IPS-11a (cell line): ENCODE measurements at regions not wholly inside any gene's neighbourhood (a gene's known extent, or its start where the extent isn't known, plus 50 kb on each side); places are given as distances from the start of the nearest gene placed in this dataset.

Source experiments
- H3K4me3 ChIP-seq: one replicate; pipeline ENCODE4 v1.5.1; 2013; ENCODE audit warnings: low read depth, low read length, control low read depth

DNA sequence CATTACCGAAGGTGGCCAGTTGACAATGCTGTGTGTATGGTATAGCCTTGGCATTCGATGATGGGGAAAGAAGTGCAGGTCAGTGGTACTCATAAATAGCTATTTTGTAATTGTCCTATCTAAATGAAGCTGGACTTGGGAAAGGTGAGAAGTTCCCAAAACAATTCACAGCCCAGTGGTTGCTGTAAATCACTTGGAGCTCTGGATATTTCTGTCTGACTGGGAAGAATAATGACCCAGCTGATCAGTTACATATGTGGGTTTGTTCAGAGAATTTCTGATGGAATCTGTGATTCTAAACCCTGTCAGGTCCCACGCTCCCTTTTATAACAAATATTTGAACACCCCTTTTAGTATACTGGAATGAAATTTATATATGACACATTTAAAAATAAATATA lies 133.9 kb upstream of the PFN2 start:
- H3K4me3 ChIP-seq, result no peak overlapping the region

DNA sequence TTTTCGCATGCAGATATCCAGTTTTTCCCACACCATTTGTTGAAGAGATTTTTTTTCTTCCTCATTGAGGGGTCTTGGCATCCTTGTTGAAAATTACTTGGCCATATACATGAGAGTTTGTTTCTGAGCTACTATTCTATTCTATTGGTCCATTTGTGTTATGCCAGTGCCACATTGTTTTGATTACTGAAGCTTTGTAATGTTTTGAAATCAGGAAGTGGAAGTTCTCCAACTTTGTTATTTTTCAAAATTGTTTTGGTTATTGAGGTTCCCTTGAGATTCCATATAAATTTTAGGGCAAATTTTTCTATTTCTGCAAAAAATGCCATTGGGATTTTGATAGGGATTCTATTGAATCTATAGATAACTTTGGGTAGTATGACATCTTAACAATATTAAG lies 130.3 kb upstream of the PFN2 start:
- no peak overlapping the region for H3K4me3 ChIP-seq

DNA sequence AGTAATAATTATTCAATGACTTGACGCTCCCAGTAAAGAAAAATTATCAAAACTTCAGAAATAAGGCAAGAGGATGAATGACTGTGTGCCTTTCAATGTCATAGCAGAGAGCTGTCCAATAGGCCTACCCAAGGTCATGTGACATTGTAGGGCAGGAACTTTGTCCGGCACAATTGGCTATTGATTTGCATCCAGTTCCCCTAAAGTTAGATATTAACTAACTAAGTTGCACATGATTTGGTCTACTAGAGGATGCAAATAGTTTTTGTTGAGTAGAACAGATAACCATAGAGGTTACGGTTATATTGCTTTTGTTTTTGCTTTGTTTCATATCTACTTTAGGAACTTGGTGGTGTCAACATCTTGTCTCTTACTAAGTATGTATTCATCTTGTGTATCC lies 127.9 kb upstream of the PFN2 start:
- no peak overlapping the region for H3K4me3 ChIP-seq

DNA sequence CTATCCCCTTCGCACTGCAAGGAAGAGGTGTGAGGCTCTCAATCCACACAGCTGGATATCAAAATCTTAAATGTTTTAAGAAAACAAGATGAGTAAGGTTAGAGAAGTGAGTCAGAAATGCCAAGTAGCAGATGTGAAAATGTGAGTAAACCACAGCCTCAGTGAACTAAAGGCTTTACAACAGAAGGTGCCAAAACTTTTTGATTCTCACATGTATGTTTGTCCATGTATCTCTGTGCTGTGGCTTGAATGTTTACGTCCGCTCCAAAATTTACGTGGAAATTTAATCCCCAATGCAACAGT lies 126.8 kb upstream of the PFN2 start:
- no peak overlapping the region for H3K4me3 ChIP-seq

DNA sequence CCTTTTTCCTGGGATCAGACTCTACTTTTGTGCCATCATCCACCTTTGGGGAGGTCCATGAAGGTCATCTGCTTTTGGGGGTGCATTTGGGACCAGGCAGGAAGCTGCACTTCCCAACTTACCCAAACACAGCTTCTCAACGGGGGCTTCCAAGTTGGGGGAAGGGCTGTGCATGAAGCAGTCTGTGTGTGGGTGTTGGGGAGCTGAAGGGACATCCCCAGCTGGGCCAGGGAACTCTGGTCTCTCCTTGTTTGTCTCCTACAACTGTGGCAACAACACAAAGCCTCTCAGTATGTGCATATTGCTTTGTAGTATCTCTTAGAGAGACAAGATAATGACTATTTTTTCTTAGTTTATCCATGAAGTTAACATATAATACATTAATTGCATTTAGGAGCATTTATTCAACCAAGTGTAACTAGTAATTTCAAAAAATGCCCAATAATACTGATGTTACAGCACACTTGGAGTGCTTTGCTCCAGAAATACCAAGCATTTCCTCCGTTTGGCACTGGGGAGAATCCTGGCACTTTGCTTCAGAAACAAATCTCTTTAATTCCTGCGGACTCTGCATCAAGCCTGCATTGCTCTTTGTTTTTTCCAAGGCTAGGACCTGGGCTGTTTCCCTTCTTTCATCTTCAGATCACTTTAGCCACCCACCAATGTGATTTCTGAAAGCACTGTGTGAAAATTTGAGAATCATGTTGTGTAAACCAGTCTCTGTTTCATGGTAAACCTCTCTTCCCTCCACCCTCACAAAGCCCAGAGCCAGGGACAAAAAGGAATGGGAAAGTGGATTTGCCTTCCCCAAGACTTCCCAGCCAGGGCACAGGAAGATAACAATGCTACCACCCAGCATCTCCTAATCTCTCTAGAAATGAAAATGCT lies 126.2 kb upstream of the PFN2 start:
- H3K4me3 ChIP-seq, result no peak overlapping the region

DNA sequence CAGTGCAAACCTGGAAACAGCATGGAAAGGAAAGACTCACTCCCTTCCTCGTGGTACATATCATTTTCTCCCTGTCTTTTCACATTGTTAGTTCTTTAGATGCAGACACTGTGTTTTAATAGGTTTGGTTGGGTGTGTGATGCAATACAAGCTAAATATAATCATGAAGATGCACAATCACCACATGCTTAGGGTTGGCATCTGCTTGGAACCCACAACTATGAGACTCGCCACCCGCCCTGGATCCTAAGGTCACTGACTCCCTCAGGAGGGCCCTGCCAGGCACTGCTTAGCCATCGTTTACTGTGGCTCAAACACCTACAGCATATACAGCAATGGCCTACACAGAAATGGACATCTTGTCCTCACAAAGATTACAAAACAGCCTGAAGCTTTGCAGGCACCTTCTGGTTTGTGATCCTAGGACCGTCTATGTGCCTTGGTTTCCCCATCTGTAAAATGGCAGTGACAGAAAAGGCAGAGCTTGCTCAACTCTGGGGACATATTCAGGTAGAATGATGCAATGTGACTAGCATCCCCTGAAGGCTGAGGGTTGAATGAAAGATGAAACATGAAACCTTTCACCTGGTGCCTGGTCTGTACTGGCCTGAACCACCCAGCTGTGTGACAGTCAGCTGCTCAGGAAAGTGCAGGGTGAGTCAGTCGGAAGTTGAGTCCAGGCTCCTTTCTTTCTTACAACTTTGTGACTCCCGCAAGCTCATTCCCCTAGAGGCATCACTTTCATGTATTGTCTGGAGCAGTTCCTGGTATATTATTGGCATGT lies 123.6 kb upstream of the PFN2 start:
- no peak overlapping the region for H3K4me3 ChIP-seq

DNA sequence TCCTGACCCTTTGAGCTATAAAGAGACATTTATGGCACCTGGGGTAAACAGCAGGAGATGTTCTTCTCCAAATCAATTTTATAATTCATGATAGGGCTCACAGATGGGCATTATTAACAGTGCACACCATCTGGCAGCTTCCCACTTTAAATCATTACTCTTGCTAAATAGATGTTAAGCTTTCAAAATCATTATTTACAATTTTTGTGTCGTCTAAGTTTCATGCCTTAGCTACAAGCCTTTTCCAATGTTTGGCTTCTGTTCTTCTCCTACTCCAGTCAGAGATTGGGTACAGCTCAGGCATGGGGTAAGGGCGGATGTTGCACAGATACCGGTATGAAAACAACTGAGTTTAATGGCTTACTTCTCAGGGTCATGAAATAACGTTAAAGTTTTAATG lies 120.9 kb upstream of the PFN2 start:
- H3K4me3 ChIP-seq, result no peak overlapping the region

DNA sequence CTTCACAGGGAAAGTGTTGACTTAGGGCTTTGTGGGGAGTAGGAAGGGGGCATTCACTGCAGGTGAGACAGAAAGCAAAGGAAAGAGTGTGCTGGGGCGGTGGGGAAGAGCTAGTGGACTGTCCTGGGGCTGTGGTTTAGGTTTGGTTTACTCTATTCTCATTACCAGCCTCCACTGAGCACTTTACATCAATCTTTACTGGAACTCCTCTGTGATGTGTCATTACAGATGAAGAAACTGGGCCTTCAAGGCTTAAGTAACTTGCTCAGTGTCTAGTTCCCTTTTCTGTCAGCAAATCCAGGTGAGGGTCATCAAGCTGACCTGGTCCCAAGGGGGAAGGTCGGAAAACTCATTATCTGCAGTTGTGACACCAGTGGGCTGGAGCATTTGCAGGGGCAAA lies 120.2 kb upstream of the PFN2 start:
- H3K4me3 ChIP-seq, result no peak overlapping the region

DNA sequence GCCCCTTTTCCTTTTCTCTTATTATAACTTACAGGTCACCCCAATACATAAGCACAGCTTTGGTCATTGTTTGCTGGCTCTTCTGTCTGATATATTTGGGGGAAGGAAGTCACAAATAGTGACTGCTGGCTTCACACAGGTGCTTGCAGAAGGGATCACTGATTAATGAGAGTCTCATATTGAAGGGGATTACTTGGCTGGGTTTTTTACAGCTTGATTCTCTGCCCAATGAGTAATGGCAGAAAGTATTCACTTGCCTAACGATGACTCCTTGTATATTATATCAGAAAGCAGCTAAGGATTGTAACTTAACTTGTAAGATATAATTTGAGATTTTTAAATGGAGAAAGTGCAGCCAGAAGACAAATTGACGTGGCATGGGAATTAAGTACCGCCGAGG lies 119.3 kb upstream of the PFN2 start:
- H3K4me3 ChIP-seq, result no peak overlapping the region

DNA sequence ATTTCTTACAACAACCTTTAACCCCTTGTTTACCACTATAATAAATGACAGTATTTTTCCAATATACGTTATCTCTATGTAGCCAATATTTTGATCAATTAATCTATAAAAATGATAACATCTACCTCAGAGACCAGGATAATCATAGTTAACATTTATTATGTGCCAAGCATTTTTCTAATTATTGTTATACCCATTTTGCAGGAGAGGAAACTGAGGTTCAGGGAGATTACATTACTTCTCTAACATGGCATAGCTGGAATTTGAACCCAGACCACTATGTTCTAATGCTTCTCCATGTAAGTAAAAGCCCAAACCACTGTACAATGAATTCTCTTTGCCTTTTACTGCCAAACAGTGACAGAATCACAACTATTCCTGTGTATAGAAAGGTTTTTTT lies 113.4 kb upstream of the PFN2 start:
- H3K4me3 ChIP-seq, result no peak overlapping the region

DNA sequence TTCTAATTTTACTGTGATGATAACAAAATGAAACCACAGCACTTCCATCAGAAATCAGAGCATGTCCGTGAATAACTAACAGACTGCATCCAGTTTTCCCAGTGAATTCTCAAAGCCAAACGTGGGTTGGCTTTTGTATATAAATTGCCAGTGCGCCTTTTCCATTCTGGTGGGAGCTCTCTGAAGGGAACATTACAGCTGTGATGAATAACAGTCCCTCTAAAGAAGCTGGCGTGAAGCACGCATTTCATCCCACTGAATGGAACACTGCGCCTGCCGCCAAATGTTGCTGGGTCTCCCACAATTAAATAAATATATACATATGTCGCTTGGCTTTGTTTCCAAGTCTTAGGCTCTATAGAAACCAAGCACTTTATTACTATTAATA lies 113.0 kb upstream of the PFN2 start:
- no peak overlapping the region for H3K4me3 ChIP-seq

DNA sequence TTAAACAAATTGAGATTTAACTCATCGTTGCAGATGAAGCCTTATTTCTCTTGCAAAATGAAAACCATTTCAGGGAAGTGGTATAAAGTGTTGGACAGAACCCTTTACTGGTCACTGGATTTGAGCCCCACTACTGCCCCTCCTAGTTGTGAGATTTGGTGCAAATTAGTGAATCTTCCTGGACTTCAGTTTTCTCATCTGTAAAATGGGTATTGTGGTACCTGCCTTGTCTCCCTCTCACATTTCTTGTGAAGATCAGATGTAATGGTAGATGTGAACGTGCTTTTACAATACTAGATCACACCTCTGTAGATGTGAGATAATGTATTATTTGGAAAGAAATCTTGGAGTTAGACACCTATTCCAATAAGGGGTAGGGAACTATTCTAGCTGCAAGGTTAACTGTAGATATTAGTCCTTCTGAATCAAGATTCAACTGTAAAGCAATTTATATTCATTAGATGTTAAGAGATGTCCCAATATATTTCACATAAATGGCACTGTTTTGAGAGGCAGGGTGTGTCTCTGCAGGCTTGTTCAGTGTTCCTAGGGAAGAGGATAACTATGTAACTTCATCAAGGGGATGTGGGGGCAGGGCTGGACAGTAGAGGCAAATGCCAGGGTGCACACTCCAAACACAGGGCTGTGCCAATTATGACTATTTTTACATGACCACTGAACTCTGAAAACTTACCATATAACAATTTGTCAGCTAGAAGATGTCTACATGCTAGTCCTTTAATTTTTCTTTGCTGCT lies 112.4 kb upstream of the PFN2 start:
- no peak overlapping the region for H3K4me3 ChIP-seq

DNA sequence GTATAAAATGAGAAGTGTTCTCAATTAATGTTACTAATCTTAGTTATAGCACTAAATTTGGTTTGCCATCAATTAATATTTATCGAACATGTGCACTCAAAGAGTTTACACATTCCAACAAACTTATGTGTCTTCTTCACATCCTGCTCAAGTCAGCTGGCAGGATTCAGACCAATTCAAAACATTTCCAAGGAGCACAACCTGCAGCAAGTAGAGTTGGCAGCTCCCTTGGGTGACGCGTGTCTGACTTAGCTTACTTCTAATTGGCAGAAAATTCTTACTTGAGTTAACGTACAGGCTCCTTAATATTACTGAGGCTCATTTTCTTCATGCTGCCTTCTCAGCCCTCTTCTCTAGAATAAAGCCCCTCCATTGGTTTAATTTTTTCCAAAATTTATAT lies 110.4 kb upstream of the PFN2 start:
- no peak overlapping the region for H3K4me3 ChIP-seq

DNA sequence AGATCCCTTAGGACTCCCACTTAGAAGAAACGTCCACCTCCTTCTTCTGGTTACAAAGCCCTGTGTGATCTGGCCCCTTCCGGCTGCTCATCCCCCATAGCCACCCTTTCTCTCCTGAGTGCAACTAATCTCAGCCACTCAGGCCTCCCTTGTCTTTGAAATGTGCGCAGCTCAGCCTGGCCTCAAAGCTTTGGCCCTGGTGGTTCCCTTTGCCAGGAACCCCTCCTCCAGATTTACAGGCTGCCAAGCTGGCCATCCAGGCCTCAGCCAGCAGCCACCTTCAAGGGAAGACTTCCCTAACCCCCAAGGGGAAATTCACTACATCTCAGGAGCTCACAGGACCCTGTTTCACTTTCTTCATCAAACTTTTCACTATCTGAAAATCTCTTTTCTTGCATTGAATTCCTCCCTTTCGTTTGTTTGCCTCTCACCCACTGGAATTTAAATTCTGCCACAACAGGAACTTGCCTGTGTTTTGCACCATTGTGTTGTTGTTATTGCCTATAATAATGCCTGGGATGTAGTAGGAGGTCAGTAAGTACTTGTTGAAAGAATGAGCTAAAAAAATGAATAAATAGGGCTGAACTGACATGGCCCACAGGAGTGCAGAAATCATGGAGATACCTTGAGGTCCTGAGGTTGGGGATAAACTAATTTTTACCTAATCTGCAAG lies 109.5 kb upstream of the PFN2 start:
- no peak overlapping the region for H3K4me3 ChIP-seq

DNA sequence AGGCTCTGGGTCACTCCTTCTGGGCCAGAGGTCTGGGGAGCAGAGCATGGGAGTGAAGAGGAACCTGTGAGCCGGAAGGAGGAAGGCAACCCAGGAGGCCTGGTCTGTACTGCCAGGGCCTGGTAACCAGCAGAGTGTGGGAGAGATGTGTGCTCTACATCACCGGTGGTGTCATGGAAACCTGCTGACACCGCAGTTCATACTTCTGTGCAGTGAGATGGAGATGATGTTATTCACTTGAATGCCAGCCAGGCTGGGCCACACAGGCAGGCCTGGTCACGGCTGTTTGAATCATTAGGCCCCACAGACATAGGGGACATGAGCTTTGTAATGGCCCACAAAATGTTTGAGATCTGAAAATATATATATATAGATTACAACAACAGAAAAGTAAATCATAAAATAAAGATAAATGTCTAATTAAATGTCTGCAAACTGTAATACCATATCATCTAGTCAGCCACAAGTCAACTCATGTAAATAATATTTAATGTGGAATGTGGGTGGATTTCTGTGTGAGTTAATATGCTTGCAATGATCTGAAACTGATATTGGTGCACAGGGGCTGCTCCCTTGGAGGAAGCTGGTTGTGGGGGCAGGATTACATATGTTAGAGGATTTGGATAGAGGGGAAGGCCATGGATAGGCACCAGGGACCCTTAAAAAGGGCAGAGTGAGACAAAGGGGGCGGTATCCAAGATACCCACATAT lies 108.5 kb upstream of the PFN2 start:
- no peak overlapping the region for H3K4me3 ChIP-seq

DNA sequence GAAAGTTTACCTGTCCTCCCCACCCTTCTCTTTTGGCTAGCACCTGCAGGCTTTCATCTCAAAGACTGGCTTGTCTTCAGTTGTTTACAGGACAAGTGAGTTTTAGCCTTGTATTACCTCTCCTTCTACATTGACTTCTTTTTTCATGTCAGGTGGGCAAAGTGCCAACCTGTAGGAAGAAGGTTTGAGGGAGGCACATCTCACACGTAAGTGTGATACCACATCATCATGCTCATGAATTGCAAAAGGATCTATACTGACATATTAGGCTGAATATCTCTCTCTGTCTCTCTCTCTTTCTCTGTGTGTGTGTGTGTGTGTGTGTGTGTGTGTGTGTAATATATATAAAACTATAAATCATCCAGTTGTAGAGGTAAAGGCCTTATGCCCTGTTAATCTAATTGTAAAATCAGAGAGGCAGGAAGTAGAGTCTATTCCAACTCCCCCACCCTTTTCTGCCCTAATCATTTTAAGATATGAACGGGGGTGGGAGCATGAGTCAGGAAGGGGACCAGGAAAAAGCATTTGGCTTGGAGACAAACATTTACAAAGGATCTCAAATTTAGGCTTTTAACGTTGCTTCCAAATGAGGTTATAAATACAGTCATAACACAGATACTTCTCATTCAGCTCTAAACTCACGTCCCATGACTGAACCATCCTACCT lies 107.0 kb upstream of the PFN2 start:
- H3K4me3 ChIP-seq, result no peak overlapping the region

DNA sequence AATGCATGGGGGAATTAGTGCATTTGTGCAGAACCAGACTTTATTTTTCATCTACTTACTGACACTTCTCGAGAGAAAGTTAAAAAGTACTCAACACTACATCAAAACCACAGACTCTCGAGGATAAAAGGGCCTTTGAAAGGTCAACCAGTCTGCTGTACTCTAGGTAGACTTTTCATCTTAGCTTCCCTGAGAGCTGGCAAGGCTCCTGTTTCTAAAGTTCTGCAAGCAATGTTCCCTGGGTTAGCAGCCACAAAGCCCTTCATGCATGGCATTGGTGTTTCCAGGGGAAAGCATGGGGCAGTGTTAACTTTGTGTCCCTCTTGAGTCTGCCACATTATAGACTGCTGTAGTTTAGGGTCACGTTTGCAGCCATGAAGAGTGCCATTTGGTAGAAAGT lies 106.4 kb upstream of the PFN2 start:
- no peak overlapping the region for H3K4me3 ChIP-seq

DNA sequence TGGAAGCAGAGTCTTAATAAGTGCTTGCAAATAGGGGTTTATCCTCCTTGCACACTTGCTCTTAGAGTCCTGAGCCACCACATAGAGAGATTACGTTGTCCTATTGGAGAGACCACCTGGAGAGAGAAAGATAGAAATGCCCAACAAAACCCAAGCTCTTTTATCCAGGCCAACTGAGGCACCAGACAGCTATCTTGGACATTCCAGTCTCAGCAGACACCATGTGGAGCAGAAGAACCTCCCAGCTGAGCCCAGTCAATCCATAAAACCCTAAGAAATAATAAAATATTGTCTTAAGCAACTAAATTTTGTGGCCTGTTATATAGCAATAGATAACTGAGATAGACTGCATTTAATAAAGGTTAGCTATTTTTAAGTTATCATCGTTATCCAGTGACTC lies 105.7 kb upstream of the PFN2 start:
- no peak overlapping the region for H3K4me3 ChIP-seq

DNA sequence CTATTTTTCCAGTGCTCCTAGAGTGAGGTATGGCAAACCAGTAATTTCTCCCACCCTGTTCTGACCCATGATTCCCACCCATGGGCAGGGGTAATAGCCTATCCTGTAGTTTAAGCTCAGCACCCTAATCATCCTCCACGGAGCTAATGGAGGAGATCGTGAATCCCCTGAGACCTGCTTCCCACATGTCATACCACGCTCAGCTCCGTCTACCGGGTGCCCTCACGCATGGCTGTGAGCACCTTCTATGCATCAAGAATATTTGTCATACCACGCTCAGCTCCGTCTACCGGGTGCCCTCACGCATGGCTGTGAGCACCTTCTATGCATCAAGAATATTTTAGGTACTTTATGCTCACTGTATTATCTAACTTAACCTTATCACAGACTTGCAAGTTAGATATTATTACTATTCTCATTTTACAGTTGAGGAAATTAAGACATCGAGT lies 104.7 kb upstream of the PFN2 start:
- no peak overlapping the region for H3K4me3 ChIP-seq
